ENCODE measurements at regions not wholly inside any gene's neighbourhood (a gene's known extent, or its start where the extent isn't known, plus 50 kb on each side); places are given as distances from the start of the nearest gene placed in this dataset.

DNA sequence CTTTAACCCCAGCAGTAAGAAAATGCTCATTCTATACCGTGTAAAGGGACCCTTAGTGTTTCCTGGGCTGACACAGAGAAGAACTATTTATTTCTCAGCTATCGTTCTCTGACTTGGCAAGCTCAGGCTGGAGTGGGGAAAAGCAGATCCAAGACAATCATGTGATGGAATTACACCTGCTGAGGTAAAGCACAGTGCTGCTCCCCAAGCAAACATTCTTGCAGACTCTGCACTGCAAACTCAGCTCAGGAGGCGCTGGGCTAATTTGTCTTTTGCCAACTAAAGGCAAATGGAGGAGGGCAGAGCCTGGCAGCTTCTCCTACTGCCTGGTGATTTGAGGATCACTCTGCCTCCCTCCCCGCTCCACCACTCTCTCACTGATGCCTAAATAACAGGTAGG lies 57.8 kb upstream of the FUT8 start:
- no peak for TF ChIP-seq FOXA1 (IDR thresholded peaks at IDR 0.05)
- no peak for TF ChIP-seq EGR1 (IDR thresholded peaks at IDR 0.05; ENCODE audit: low read depth in 2 of 2)
- TF ChIP-seq REST (IDR thresholded peaks at IDR 0.05): no peak
- no peak for TF ChIP-seq SP1 (IDR thresholded peaks at IDR 0.05)
- TF ChIP-seq YY1 (IDR thresholded peaks at IDR 0.05): no peak
- no peak for TF ChIP-seq HNF4A (conservative IDR thresholded peaks at IDR 0.05)
- no peak for TF ChIP-seq GABPA (IDR thresholded peaks at IDR 0.05 in 1 of 2, conservative IDR thresholded peaks at IDR 0.05 in 1 of 2)
- TF ChIP-seq, protein P1, sequence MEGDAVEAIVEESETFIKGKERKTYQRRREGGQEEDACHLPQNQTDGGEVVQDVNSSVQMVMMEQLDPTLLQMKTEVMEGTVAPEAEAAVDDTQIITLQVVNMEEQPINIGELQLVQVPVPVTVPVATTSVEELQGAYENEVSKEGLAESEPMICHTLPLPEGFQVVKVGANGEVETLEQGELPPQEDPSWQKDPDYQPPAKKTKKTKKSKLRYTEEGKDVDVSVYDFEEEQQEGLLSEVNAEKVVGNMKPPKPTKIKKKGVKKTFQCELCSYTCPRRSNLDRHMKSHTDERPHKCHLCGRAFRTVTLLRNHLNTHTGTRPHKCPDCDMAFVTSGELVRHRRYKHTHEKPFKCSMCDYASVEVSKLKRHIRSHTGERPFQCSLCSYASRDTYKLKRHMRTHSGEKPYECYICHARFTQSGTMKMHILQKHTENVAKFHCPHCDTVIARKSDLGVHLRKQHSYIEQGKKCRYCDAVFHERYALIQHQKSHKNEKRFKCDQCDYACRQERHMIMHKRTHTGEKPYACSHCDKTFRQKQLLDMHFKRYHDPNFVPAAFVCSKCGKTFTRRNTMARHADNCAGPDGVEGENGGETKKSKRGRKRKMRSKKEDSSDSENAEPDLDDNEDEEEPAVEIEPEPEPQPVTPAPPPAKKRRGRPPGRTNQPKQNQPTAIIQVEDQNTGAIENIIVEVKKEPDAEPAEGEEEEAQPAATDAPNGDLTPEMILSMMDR (IDR thresholded peaks at IDR 0.05; ENCODE audit: low read depth, low read length, missing input control): no peak
- TF ChIP-seq ATF3 (IDR thresholded peaks at IDR 0.05): no peak
- TF ChIP-seq JUND (IDR thresholded peaks at IDR 0.05): no peak
- no peak for TF ChIP-seq RXRA (IDR thresholded peaks at IDR 0.05)
- no peak overlapping the region for H3K27ac ChIP-seq (ENCODE audit: low read depth in 1 of 2, low read length in 2 of 2)
- H3K36me3 ChIP-seq (ENCODE audit: control insufficient read depth in 4 of 4, insufficient read depth in 3 of 4, low read depth in 1 of 4, low read length in 3 of 4): no peaks in the 10 kb centered on the region
- no peak overlapping the region for H3K4me3 ChIP-seq (ENCODE audit: low read depth in 1 of 3, low read length in 3 of 3)
- no peaks in the 10 kb centered on the region for H3K4me1 ChIP-seq (ENCODE audit: control insufficient read depth in 4 of 4, insufficient read depth in 4 of 4, low read length in 3 of 4)
- no peaks in the 10 kb centered on the region for H3K9me3 ChIP-seq (ENCODE audit: control insufficient read depth in 4 of 4, low read length in 3 of 4)
- WGBS: 71% methylated on average over 4 of the region's 4 CpGs
- DNase-seq (ENCODE audit: low spot score): no peak
- H3K9ac ChIP-seq (ENCODE audit: low read depth in 1 of 2, low read length in 2 of 2): no peak overlapping the region
- no peaks in the 10 kb centered on the region for H3K27me3 ChIP-seq (ENCODE audit: control insufficient read depth in 4 of 4, insufficient read depth in 4 of 4, low read length in 3 of 4)

GRCh38 chr14:65356327-65356836 lies 56.1 kb upstream of the FUT8 start:
- Histone ChIP-seq H3K4me3 (ENCODE audit: low read depth in 1 of 3, low read length in 3 of 3) (no peak overlapping the region), H3K4me1 (ENCODE audit: control insufficient read depth in 4 of 4, insufficient read depth in 4 of 4, low read length in 3 of 4) (no peaks in the 10 kb centered on the region), H3K36me3 (ENCODE audit: control insufficient read depth in 4 of 4, insufficient read depth in 3 of 4, low read depth in 1 of 4, low read length in 3 of 4) (no peaks in the 10 kb centered on the region), H3K27ac (ENCODE audit: low read depth in 1 of 2, low read length in 2 of 2) (no peak overlapping the region), H3K27me3 (ENCODE audit: control insufficient read depth in 4 of 4, insufficient read depth in 4 of 4, low read length in 3 of 4) (no peaks in the 10 kb centered on the region), H3K9me3 (ENCODE audit: control insufficient read depth in 4 of 4, low read length in 3 of 4) (no peaks in the 10 kb centered on the region), H3K9ac (ENCODE audit: low read depth in 1 of 2, low read length in 2 of 2) (no peak overlapping the region)
- DNase-seq (ENCODE audit: low spot score): no peak
- WGBS: 71% methylated on average over 5 of the region's 5 CpGs
- TF ChIP-seq, protein P1 (IDR thresholded peaks at IDR 0.05; ENCODE audit: low read depth, low read length, missing input control): no peak
- TF ChIP-seq NR2F2 (IDR thresholded peaks at IDR 0.05): no peak
- TF ChIP-seq REST (IDR thresholded peaks at IDR 0.05): no peak
- TF ChIP-seq ATF3 (IDR thresholded peaks at IDR 0.05): no peak
- TF ChIP-seq TAF1 (conservative IDR thresholded peaks at IDR 0.05): no peak
- TF ChIP-seq EGR1 (IDR thresholded peaks at IDR 0.05; ENCODE audit: low read depth in 2 of 2): no peak
- no peak for TF ChIP-seq YY1 (IDR thresholded peaks at IDR 0.05)
- no peak for TF ChIP-seq HNF4A (conservative IDR thresholded peaks at IDR 0.05)
